GM18508 (cell line): ENCODE measurements at regions not wholly inside any gene's neighbourhood (a gene's known extent, or its start where the extent isn't known, plus 50 kb on each side); places are given as distances from the start of the nearest gene placed in this dataset.
"Not testable (repeated sequence)": the region's sequence is repeated elsewhere in the genome, so short reads cannot be mapped to it uniquely, and the experiment has no call there.

ENCODE experiments used
- ATAC-seq: cut with Tn5 transposase; IDR thresholded peaks from one replicate; pipeline ENCODE4 v1.9.1; 2021; ENCODE audit warnings: moderate number of reproducible peaks; ENCODE audit not compliant: insufficient read depth, unreplicated experiment

DNA sequence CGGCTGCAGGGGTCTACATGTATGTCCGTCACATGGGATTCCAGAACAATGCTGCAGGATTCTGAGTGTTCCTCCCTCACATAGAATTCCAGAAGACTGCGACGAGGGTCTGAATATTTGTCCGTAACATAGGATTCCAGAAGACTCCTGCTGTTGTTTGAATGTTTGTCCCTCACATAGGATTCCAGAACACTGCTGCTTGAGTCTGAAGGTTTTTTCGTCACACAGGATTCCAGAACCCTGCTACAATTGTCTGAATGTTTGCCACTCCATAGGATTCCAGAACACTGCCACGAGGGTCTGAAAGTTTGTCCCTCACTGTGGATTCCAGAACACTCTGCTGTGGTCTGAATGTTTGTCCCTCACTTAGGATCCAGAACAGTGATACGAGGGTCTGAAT is 217.5 kb downstream of the FOXD4L6 start:
- ATAC-seq: not testable (repeated sequence)

DNA sequence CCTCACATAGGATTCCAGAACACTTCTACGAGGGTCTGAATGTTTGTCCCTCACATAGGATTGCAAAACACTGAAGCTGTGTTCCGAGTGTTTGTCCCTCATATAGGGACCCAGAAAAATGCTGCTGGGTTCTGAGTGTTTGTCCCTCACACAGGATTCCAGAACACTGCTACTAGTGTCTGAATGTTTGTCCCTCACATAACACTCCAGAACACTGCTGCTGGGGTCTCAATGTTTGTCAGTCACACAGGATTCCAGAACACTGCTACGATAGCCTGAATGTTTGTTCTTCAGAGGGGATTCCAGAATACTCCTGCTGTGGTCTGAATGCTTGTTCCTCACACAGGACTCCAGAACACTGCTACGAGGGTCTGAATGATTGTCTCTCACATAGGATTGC is 218.7 kb downstream of the FOXD4L6 start:
- no peak for ATAC-seq

DNA sequence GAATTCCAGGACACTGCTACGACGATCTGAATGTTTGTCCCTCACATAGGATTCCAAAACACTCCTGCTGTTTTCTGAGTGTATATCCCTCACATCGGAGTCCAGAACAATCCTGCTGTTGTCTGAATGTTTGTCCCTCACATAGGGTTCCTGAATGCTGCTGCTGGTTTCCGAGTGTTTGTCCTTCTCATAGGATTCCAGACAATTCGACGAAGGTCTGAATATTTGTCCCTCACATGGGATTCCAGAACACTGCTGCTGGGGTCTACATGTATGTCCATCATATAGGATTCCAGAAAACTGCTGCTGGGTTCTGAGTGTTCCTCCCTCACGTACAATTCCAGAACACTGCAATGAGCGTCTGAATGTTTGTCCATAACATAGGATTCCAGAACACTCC is 219.4 kb downstream of the FOXD4L6 start:
- ATAC-seq: not testable (repeated sequence)

- no peak for ATAC-seq
Observed at GRCh38 chr9:40907657-40908624, 220.5 kb downstream of the FOXD4L6 start.

DNA sequence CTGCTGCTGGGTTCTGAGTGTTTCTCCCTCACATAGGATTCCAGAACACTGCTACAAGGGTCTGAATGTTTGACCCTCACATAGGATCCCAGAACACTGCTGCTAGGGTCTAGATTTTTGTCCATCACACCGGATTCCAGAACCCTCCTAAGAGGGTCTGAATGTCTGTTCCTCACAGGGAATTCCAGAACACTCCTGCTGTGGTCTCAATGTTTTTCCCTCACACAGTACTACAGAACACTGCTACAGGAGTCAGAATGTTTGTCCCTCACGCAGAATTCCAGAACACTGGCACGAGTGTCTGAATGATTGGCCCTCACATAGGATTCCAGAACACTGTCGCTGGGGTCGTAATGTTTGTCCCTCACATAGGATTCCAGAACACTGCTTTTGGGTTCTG is 221.6 kb downstream of the FOXD4L6 start:
- ATAC-seq: not testable (repeated sequence)

DNA sequence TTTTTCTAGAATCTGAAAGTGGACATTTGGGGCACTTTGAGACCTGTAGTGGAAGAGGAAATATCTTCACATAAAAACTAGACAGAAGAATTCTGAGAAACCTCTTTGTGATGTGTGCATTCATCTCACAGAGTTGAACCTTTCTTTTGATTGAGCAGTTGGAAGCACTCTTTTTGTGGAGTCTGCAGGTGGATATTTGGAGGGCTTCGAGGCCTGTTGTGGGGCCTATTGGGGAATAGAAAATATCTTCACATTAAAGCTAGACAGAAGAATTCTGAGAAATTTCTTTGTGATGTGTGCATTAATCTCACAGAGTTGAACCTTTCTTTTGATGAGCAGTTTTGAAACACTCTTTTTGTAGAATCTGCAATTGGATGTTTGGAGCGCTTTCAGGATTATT is 236.2 kb downstream of the FOXD4L6 start:
- ATAC-seq: not testable (repeated sequence)

DNA sequence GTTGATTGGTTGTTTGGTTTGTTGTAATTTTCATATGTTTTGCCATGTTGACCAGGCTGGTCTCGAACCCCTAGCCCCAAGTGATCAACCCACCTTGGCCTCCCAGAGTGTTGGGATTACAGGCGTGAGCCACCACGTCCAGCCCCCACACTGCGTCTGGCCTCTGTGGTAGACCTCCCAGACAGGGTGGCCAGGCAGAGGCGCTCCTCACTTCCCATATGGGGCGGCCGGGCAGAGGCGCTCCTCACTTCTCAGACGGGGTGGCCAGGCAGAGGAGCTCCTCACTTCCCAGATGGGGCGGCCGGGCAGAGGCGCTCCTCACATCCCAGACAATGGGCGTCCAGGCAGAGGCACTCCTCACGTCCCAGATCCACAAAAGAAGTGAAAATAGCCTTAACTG is 242.6 kb downstream of the FOXD4L6 start:
- not testable (repeated sequence) for ATAC-seq

- ATAC-seq: not testable (repeated sequence)
Observed at GRCh38 chr9:40884902-40885490, 243.5 kb downstream of the FOXD4L6 start.

DNA sequence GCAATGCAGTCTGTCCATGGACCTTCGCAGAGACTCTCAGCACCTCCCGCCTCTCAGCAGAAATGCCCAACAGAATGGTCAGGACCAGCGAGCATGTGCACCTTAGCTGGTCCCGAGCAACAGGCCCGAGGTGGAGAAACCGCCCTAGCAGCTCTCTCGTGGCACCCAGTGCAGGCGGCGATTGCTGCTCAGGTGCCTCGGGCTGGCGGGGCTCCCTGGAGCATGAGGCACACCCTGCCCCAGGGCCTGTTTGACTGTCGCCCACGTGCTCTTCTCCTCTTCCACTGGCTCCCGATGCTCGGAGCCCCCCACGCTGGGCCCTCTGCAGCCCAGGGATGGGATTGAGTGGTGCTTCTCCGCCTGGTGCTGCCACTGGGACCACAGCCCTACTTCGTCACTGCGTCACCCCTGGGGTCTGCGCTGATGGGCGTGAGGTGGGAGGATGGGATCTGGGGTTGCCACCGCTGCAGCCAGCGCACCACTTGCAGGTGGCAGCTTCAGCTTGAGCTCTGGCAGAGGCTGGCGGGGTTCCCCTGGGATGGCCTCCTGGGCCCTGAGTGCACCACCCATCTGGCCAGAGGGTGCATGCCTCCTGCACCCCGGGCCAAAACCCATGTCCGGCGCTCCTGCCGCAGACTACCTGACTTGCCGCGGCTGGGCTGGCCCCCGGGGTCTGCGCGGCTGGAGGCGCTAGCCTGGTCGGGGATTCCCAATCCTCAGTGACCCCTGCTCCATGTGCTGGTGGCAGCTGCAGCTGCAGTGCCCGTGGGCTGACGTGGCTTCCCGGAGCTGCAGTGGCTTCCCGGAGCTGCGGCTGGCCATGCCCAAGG is 244.2 kb downstream of the FOXD4L6 start:
- ATAC-seq: no peak

GRCh38 chr9:40883423-40884071 is 244.9 kb downstream of the FOXD4L6 start:
- ATAC-seq: not testable (repeated sequence)

DNA sequence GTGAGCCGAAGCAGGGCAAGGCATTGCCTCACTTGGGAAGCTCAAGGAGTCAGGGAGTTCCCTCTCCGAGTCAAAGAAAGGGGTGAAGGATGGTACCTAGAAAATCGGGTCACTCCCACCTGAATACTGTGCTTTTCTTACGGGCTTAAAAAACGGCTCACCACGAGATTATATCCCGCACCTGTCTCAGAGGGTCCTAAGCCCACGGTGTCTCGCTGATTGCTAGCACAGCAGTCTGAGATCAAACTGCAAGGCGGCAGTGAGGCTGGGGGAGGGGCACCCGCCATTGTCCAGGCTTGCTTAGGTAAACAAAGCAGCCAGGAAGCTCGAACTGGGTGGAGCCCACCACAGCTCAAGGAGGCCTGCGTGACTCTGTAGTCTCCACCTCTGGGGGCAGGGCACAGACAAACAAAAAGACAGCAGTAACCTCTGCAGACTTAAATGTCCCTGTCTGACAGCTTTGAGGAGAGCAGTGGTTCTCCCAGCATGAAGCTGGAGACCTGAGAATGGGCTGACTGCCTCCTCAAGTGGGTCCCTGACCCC is 254.7 kb downstream of the FOXD4L6 start:
- ATAC-seq: not testable (repeated sequence)

DNA sequence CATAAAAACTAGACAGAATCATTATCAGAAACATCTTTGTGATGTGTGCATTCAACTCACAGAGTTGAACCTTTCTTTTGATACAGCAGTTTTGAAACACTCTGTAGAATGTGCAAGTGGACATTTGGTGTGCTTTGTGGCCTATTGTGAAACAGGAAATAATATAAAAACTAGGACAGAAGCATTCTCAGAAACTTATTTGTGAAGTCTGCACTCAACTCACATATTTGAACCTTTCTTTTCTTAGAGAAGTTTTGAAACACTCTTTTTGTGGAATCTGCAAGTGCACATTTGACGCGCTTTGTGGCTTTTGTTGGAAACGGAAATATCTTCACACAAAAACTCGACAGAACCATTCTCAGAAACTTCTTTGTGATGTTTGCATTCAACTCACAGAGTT is 260.0 kb downstream of the FOXD4L6 start:
- ATAC-seq: not testable (repeated sequence)
